Fibroblast of the aortic adventitia (primary cell): ENCODE measurements at regions not wholly inside any gene's neighbourhood (a gene's known extent, or its start where the extent isn't known, plus 50 kb on each side); places are given as distances from the start of the nearest gene placed in this dataset.
"Not testable (repeated sequence)": the region's sequence is repeated elsewhere in the genome, so short reads cannot be mapped to it uniquely, and the experiment has no call there.

ENCODE experiments used
- DNase-seq: peaks from one replicate; pipeline ENCODE4 v3.0.0-alpha.2; 2010; ENCODE audit warnings: low read depth
- H3K4me3 ChIP-seq: 2 replicates; pipeline ENCODE4 v1.5.1; 2011; ENCODE audit warnings: low read depth, mild to moderate bottlenecking, control low read depth, low read length, moderate library complexity
- CTCF ChIP-seq: IDR thresholded peaks from 2 replicates; pipeline ENCODE4 v1.5.1; 2011; ENCODE audit warnings: mild to moderate bottlenecking, low read length, control low read depth, inconsistent platforms; ENCODE audit not compliant: insufficient read depth

GRCh38 chr2:160616149-160616548 lies 122.5 kb upstream of the RBMS1 start:
- no peak for TF ChIP-seq CTCF
- H3K4me3 ChIP-seq: no peak overlapping the region
- no peak for DNase-seq

- H3K4me3 ChIP-seq: no peak overlapping the region
- DNase-seq: no peak
- TF ChIP-seq CTCF: no peak
These were observed 128.1 kb upstream of the RBMS1 start for GRCh38 chr2:160621748-160622147.

GRCh38 chr2:160628020-160628637 lies 134.5 kb upstream of the RBMS1 start:
- not testable (repeated sequence) for DNase-seq, H3K4me3 ChIP-seq

GRCh38 chr2:160628811-160629210 lies 135.2 kb upstream of the RBMS1 start:
- no peak for TF ChIP-seq CTCF
- no peak overlapping the region for H3K4me3 ChIP-seq
- DNase-seq: no peak

- H3K4me3 ChIP-seq: no peak overlapping the region
- DNase-seq: peak; percentile 46
- no peak for TF ChIP-seq CTCF
These were observed 137.4 kb upstream of the RBMS1 start for GRCh38 chr2:160630801-160631590.

- H3K4me3 ChIP-seq: no peak overlapping the region
- no peak for TF ChIP-seq CTCF
- no peak for DNase-seq
These were observed 138.7 kb upstream of the RBMS1 start for GRCh38 chr2:160632084-160632975.

- TF ChIP-seq CTCF: no peak
- no peak overlapping the region for H3K4me3 ChIP-seq
- DNase-seq: no peak
These were observed 140.8 kb upstream of the RBMS1 start for GRCh38 chr2:160634436-160634835.
